ENCODE measurements at regions not wholly inside any gene's neighbourhood (a gene's known extent, or its start where the extent isn't known, plus 50 kb on each side); places are given as distances from the start of the nearest gene placed in this dataset.

- TF ChIP-seq CTCF (IDR thresholded peaks at IDR 0.05), result no peak
- Histone ChIP-seq H3K36me3 (ENCODE audit: insufficient read depth in 1 of 2, low read depth in 1 of 2) (no peaks in the 10 kb centered on the region), H3K4me3 (no peak overlapping the region), H3K4me1 (no peaks in the 10 kb centered on the region), H3K9me3 (no peaks in the 10 kb centered on the region), H3K27me3 (ENCODE audit: insufficient read depth in 3 of 3, low read length in 2 of 3) (no peaks in the 10 kb centered on the region), H3K27ac (no peak overlapping the region)
- no peak for ATAC-seq
- no peak for DNase-seq
- intact Hi-C loops (cut with DNase I), result no loop called here
- WGBS, 3 donors, result 60 to 66% (median 66%) methylated on average over 2 of the region's 2 CpGs
Observed at GRCh38 chr4:157521906-157522305, 301.4 kb downstream of the GRIA2 start.

GRCh38 chr4:157514711-157515110, 294.2 kb downstream of the GRIA2 start:
- ATAC-seq (no peak), DNase-seq (no peak)
- Histone ChIP-seq H3K9me3 (no peaks in the 10 kb centered on the region), H3K4me3 (no peak overlapping the region), H3K27me3 (ENCODE audit: insufficient read depth in 3 of 3, low read length in 2 of 3) (peaks cover 0 to 2% (median 0%) of the 10 kb centered on the region in 3 donors), H3K4me1 (no peaks in the 10 kb centered on the region), H3K27ac (no peak overlapping the region), H3K36me3 (ENCODE audit: insufficient read depth in 1 of 2, low read depth in 1 of 2) (no peaks in the 10 kb centered on the region)
- TF ChIP-seq CTCF (IDR thresholded peaks at IDR 0.05), result no peak
- intact Hi-C loops (cut with DNase I), result no loop called here
- WGBS, 3 donors, result 74 to 81% (median 76%) methylated on average over 3 of the region's 3 CpGs

- no peak overlapping the region for H3K27ac ChIP-seq
- no peaks in the 10 kb centered on the region for H3K27me3 ChIP-seq (ENCODE audit: insufficient read depth in 3 of 3, low read length in 2 of 3)
- DNase-seq, result no peak
- intact Hi-C loops (cut with DNase I), result no loop called here
- TF ChIP-seq CTCF (IDR thresholded peaks at IDR 0.05), result no peak
- no peaks in the 10 kb centered on the region for H3K36me3 ChIP-seq (ENCODE audit: insufficient read depth in 1 of 2, low read depth in 1 of 2)
- H3K4me3 ChIP-seq, result no peak overlapping the region
- H3K9me3 ChIP-seq, result no peaks in the 10 kb centered on the region
- WGBS, 3 donors, result 21 to 37% (median 26%) methylated on average over 3 of the region's 3 CpGs
- no peak for ATAC-seq
- no peaks in the 10 kb centered on the region for H3K4me1 ChIP-seq
Observed at GRCh38 chr4:157509341-157509740, 288.8 kb downstream of the GRIA2 start.

- no peaks in the 10 kb centered on the region for H3K4me1 ChIP-seq
- H3K27ac ChIP-seq, result no peak overlapping the region
- H3K27me3 ChIP-seq (ENCODE audit: insufficient read depth in 3 of 3, low read length in 2 of 3), result no peaks in the 10 kb centered on the region
- no peak overlapping the region for H3K4me3 ChIP-seq
- H3K36me3 ChIP-seq (ENCODE audit: insufficient read depth in 1 of 2, low read depth in 1 of 2), result no peaks in the 10 kb centered on the region
- DNase-seq (no peak), ATAC-seq (no peak)
- no peak for TF ChIP-seq CTCF (IDR thresholded peaks at IDR 0.05)
- 93 to 96% (median 94%) methylated on average over 2 of the region's 2 CpGs for WGBS, 3 donors
- intact Hi-C loops (cut with DNase I), result no loop called here
- H3K9me3 ChIP-seq, result no peaks in the 10 kb centered on the region
Observed at GRCh38 chr4:157502656-157503055, 282.1 kb downstream of the GRIA2 start.

- DNase-seq (no peak), ATAC-seq (no peak)
- Histone ChIP-seq H3K27me3 (ENCODE audit: insufficient read depth in 3 of 3, low read length in 2 of 3) (no peaks in the 10 kb centered on the region), H3K36me3 (ENCODE audit: insufficient read depth in 1 of 2, low read depth in 1 of 2) (no peaks in the 10 kb centered on the region), H3K4me1 (no peaks in the 10 kb centered on the region), H3K9me3 (peaks cover 9% of the 10 kb centered on the region), H3K27ac (no peak overlapping the region), H3K4me3 (no peak overlapping the region)
- WGBS, 3 donors, result 21 to 36% (median 32%) methylated on average over 3 of the region's 3 CpGs
- intact Hi-C loops (cut with DNase I), result no loop called here
- TF ChIP-seq CTCF (IDR thresholded peaks at IDR 0.05), result no peak
Observed at GRCh38 chr4:157459785-157460184, 239.3 kb downstream of the GRIA2 start.

Measured in psoas muscle (tissue), 7 donors.